ENCODE measurements at regions not wholly inside any gene's neighbourhood (a gene's known extent, or its start where the extent isn't known, plus 50 kb on each side); places are given as distances from the start of the nearest gene placed in this dataset.
"Not testable (repeated sequence)": the region's sequence is repeated elsewhere in the genome, so short reads cannot be mapped to it uniquely, and the experiment has no call there.

DNA sequence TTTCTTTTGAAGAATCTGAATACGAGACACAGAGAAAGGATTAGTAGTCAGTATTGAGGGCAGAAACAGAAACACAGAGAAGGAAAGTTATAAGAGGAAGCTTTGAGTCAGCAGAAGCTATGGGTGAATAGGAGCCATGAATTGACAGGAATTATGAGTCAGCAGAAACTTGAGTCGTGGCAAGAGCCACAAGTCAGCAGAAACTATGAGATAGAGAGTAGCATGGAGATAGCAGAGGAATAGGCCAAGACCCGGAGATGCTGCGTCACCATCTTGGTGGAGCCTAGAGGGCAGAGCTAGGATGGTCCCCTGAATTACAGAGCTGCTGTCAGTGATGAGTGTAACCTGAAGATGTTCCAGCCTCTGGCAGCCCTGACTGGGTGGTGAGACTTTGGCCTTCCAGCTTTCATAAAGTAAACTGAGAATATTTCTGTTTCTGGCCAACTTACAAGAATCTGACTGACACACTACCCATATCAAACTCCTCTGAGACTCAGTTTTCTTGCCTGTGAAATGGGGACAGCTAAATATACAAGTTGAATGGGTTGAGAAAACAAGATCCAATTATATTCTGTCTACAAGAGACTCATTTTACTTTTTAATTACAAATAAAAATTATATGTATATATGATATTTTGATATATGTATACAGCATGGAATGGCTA, 211.8 kb downstream of the NPIPA7 start:
- TF ChIP-seq EZH2 (IDR thresholded peaks at IDR 0.05; ENCODE audit: low read depth, low read length, severe bottlenecking); JUND (IDR thresholded peaks at IDR 0.05; ENCODE audit: low read length); CEBPB (IDR thresholded peaks at IDR 0.05; ENCODE audit: low read depth, low read length); MAFK (IDR thresholded peaks at IDR 0.05; ENCODE audit: low read depth, low read length); TBP (IDR thresholded peaks at IDR 0.05; ENCODE audit: low read depth, low read length); POLR2A (IDR thresholded peaks at IDR 0.05; ENCODE audit: control extremely low read depth in 1 of 2, low read depth in 2 of 2, low read length in 2 of 2); RNF2 (IDR thresholded peaks at IDR 0.05; ENCODE audit: borderline replicate concordance, low read depth, low read length, missing control alignments, poor library complexity, severe bottlenecking); TCF12 (IDR thresholded peaks at IDR 0.05; ENCODE audit: low read depth, low read length); TAF1 (IDR thresholded peaks at IDR 0.05; ENCODE audit: low read depth, low read length); SP1 (IDR thresholded peaks at IDR 0.05; ENCODE audit: low read depth, low read length); HDAC2 (IDR thresholded peaks at IDR 0.05; ENCODE audit: borderline replicate concordance in 1 of 2, low read depth in 2 of 2, low read length in 2 of 2): not testable (repeated sequence)
- TF ChIP-seq, protein P1, sequence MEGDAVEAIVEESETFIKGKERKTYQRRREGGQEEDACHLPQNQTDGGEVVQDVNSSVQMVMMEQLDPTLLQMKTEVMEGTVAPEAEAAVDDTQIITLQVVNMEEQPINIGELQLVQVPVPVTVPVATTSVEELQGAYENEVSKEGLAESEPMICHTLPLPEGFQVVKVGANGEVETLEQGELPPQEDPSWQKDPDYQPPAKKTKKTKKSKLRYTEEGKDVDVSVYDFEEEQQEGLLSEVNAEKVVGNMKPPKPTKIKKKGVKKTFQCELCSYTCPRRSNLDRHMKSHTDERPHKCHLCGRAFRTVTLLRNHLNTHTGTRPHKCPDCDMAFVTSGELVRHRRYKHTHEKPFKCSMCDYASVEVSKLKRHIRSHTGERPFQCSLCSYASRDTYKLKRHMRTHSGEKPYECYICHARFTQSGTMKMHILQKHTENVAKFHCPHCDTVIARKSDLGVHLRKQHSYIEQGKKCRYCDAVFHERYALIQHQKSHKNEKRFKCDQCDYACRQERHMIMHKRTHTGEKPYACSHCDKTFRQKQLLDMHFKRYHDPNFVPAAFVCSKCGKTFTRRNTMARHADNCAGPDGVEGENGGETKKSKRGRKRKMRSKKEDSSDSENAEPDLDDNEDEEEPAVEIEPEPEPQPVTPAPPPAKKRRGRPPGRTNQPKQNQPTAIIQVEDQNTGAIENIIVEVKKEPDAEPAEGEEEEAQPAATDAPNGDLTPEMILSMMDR (IDR thresholded peaks at IDR 0.05; ENCODE audit: control extremely low read depth in 1 of 3, insufficient read depth in 1 of 3, low read depth in 1 of 3, low read length in 3 of 3), result not testable (repeated sequence)
- TF ChIP-seq, protein P2, sequence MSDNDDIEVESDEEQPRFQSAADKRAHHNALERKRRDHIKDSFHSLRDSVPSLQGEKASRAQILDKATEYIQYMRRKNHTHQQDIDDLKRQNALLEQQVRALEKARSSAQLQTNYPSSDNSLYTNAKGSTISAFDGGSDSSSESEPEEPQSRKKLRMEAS (IDR thresholded peaks at IDR 0.05), result not testable (repeated sequence)
- 0 out of 2 replicates have a peak, but pooled peaks have one; percentile 12 for TF ChIP-seq BACH1 (IDR thresholded peaks at IDR 0.05; ENCODE audit: low read length)

All from H1 (cell line).